ENCODE measurements at regions not wholly inside any gene's neighbourhood (a gene's known extent, or its start where the extent isn't known, plus 50 kb on each side); places are given as distances from the start of the nearest gene placed in this dataset.
"Not testable (repeated sequence)": the region's sequence is repeated elsewhere in the genome, so short reads cannot be mapped to it uniquely, and the experiment has no call there.

DNA sequence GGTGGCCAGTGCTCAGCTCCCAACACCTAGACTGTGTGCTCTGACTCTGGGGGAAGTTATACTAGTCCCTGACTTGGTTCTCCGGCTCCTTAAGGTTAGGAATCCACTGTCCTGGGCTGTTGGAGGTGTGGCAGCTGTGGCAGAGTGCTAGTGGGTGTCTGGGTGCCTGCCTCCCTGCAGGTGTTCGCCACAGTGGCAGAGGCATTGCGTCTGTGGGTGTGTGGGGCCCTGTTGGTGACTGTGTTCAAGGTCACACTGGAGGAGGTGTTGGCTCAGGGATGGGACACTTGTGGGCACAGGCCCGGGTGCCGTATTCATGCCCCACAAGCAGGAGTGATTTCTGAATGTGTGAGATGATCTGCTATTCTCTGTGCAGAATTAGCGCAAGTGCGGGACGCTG lies 467.4 kb downstream of the TMEM121 start:
- no peak for DNase-seq

DNA sequence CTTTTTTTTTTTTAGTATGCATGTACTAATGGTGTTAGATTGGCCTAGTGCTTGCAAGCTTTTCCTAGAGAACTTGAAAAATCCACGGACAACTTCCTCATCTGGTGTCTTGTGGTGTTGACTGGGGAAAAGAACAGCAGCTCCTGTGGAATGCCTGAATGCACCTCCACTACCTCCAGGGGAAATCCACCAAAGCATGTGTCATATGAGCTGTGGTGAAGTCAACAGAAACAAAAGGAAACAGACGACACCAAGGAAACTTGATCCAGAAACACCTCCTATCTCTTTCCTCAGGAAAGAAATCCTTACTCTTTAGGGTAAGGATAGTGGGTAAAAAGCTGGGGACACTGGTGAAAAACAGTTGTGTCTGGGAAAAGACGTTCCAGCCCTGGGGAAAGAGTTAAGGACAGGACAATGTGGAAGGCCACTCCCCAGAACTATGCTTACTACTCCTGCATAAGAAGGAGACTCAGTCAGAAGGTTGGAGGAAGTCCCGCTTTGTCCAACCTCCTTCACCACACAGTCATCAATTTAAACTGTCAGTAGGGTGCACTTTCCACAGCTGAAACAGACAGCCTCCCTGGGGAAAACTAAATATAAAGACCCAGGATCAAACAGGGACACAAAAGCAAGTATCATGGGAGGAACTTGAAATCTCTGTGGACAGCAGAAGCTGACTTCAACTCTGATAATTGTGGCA lies 468.8 kb downstream of the TMEM121 start:
- DNase-seq = not testable (repeated sequence)

DNA sequence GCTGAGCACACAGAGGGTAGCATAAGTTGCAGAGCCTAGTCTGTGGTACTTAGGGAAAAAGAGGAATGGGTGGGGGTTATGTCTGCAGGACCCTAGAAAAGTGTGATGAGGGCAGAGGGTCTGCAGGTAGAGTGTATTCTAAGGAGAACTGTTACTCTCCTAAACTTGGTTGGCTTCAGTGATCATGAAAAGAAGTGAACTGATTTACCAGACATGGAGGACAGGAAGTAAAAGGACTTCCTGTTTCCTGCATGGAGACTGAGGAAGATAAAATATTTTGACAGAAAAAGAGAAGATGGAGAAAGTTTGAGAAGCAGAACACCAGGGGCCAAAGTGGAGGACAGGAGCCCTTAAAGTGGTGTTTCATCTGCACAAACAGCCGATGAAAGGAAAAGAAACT lies 472.2 kb downstream of the TMEM121 start:
- DNase-seq = not testable (repeated sequence)

DNA sequence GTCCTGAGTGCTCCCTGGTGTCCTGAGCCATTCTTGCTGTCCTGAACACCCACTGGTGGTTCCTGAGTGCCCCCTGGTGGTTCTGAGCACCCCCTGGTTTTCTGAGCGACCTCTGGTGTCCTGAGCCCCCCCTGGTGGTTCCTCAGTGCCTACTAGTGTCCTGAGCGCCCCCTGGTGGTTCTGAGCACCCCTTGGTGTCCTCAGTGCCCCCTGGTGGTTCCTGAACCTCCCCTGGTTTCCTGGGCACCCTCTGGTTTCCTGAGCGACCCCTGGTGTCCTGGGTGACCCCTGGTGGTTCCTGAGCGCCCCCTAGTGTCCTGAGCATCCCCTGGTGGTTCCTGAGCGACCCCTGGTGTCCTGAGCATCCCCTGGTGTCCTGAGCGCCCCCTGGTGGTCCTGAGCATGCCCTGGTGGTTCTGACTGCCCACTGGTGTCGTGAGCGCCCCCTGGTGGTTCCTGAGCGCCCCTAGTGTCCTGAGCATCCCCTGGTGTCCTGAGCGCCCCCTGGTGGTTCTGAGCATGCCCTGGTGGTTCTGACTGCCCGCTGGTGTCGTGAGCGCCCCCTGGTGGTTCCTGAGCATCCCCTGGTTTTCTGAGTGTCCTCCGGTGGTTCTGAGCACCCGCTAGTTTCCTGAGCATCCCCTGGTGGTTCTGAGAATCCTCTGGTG lies 473.1 kb downstream of the TMEM121 start:
- DNase-seq = peak; percentile 86

DNA sequence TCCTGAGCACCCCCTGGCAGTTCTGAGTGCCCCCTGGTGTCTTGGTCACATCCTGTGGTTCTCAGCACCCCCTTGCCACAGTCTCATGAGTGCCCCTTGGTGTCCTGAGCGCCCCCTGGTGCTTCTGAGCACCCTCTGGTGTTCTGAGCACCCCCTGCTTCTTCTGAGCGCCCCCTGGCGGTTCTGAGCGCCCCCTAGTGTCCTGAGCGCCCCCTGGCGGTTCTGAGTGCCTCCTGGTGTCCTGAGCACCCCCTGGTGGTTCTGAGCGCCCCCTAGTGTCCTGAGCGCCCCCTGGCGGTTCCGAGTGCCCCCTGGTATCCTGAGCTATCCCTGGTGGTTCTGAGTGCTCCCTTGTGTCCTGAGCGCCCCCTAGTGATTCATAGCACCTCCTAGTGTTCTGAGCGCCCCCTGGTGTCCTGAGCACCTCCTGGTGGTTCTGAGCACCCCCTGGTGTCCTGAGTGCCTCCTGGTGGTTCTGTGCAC lies 473.7 kb downstream of the TMEM121 start:
- not testable (repeated sequence) for DNase-seq

DNA sequence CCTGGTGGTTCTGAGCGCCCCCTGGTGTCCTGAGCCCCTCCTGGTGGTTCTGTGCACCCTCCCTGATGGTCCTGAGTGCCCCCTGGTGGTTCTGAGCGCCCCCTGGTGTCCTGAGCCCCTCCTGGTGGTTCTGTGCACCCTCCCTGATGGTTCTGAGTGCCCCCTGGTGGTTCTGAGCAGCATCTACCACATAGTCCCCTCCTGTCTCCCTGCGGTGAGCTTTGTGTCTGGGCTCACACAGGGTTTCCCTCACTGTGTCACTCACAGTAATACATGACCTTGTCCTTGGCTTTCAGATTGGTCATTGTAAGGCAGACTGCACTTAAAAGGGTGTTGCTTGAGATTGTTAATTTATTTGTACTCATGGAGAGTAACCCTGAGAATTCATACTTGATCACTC lies 474.9 kb downstream of the TMEM121 start:
- DNase-seq = peak; percentile 45

DNA sequence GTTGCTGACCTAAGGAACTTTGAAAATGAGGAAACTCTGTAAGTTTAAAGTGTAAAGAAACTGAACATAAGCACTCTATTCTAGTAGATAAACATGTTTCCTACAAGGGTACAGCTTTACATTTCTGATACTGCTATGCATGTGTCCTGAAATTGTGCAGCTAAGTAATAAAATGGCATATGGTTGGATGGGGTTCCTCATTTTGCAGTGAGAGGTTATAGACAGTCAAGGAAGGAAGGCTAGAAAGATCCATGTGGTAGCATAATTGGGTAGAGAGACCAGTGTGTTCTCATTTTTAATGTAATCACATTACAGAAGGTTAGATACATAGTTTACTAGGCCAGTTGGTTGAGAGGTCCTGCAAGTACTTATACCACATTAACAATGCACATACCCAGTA lies 477.0 kb downstream of the TMEM121 start:
- DNase-seq = no peak

DNA sequence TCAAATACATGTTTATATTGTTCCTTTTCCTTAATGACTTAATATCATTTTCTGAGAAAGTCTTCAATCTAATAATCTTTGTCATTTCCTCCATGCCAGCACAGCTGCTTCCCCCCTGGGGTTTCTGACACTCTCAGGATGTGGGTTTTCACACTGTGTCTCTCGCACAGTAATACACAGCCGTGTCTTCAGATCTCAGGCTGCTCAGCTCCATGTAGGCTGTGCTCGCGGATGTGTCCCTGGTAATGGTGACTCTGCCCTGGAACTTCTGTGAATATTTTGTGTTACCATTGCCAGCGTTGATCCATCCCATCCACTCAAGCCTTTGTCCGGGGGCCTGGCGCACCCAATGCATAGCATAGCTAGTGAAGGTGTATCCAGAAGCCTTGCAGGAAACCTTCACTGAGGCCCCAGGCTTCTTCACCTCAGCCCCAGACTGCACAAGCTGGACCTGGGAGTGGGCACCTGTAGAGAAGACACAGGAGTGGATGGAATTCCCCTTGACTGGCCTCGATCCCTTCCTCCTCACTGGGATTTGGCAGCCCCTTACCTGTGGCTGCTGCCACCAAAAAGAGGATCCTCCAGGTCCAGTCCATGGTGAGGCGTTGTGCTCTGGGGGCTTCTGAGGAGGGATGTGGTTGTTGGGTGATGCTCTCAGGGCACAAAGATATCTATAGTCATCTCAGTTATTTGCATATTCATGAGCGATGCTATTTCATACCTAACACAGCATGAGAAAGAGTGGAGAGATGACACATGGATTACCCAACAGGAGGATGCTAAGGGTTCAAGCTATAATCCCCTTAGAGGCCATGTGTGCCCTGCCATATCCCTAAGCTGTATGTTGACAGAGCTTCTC lies 478.8 kb downstream of the TMEM121 start:
- peak; percentile 75 for DNase-seq

DNA sequence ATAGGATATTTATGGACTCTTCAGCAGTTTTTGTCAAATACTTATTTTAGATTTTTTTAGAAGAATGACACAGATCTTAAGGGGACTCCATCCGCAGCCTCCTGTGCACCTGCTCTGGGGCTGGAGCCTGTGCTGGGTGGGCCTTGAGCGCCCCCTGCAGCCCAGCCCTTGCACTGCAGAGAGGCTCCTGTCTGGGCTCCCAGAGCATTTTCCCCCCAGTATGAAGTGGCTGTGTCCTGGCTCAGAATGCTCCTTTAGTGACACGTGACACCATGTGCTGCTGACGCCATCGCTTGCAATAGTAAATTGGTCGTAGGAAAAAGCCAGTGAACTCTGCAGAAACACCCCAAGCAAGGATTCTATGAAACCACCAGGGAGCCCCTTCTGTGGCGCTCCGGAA lies 479.7 kb downstream of the TMEM121 start:
- DNase-seq = peak; percentile 66

DNA sequence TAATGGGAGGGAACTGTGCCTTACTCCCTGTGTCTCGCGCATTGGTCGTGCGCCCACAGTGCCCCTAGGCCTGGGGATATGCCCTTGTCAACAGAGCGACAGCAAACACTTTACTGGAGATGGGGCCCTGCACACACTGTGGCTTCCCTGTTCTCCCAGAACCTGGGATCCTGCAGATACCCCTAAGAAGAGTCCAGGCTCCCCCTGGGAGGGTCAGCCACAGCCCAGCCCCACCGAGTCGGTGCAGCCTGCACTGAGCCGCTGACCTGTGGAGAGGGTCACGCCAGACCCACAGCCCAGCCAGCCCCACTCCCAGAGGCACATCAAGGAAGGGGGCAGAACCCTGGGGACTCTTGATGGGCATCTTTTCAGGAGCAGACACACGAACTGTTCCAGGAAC lies 480.3 kb downstream of the TMEM121 start:
- not testable (repeated sequence) for DNase-seq

DNA sequence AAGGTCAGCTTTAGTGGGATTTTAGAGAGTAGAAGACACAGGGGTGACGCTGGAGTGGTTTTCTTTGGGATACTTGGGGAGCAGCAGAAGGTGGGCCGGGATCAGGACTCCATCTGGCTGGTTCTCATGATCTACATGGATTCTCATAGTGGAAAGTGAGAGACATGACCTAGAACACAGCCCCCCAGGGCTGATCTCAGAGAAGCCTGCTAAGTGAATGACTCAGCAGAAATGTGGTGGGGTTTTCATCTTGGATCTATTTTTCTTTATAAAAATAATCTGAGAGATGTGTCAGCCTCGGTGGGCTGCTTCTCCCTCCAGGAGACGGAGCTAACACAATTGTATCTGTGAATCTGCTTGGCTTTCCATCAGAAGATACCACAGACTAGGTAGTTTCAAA lies 484.4 kb downstream of the TMEM121 start:
- DNase-seq = no peak

DNA sequence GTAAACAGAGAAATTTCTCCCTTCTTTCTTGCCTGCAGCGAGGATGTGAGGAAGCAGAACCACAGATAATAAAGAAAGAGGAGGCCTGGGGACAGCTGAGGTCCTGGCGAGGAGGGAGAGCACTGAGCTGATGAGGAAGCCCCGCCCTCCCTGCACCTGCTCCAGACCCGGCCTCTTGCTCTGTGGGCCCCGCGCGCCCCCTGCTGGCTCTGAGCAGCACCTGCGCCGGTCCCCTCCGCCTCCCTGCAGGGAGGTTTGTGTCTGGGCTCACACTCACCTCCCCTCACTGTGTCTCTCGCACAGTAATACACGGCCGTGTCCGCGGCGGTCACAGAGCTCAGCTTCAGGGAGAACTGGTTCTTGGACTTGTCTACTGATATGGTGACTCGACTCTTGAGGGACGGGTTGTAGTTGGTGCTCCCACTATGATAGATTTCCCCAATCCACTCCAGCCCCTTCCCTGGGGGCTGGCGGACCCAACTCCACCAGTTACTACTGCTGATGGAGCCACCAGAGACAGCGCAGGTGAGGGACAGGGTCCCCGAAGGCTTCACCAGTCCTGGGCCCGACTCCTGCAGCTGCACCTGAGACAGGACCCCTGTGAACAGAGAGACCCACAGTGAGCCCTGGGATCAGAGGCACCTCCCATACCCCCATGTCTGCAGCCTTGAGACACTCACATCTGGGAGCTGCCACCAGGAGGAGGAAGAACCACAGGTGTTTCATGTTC lies 485.4 kb downstream of the TMEM121 start:
- peak; percentile 77 for DNase-seq

DNA sequence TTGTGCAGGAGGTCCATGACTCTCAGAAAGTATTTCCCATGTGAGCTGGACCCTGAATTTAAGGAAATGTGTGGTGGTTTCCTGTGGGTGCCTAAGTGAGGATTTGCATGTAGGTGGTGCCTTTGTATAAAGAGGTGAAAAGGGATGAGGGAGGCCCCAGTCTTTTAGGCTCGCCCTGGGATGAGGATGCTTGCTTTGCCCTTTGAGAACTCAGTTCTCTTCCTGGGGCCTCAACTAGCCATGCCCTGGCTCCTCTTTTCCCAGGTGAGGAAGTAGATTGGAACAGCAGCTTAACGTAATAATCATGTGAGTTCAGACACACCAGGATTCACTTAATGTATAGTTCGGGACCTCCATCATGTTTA lies 486.0 kb downstream of the TMEM121 start:
- DNase-seq = not testable (repeated sequence)

DNA sequence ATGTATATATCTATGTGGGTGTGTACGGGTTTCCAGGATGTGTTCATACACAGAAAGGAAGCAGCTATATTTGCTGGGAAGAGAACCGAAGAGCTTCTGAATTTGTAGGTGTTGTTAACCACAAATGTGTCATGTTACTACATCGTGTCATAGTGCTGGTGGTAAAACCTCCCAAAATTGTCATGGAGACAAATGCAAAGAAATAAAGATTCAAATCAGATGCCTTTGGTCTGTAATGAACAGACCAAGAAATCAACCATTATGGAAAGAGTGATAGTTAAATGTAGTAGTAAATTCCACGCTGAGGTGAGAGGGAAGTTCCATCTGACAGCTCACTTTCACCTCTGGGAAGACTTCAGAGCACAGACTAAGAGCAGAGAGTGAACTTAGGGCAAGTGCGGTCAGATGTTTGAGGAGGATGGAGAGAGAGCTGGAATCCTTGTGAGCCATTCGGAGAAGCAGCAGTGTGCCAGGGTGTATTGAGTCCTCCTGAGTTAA lies 487.5 kb downstream of the TMEM121 start:
- DNase-seq = peak; percentile 42

DNA sequence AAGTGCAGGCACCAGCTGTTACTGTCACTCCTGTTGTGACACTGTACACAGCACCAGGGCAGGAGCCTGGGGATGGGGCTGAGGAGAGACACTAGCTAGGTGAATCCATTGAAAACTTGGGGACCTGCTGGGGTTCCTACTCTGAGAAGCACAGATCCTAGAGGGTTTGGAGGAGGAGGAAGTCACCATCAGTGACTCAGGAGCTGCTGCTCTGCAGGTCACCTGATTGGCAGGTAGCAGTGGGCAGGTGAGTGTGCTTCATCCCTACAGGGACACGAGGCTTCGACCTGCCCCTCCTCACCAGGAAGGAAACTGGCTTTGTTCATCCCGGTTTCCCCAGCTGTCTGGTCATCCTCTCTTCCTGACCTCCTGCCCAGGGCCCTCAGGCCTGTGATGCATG lies 491.6 kb downstream of the TMEM121 start:
- DNase-seq = not testable (repeated sequence)

DNA sequence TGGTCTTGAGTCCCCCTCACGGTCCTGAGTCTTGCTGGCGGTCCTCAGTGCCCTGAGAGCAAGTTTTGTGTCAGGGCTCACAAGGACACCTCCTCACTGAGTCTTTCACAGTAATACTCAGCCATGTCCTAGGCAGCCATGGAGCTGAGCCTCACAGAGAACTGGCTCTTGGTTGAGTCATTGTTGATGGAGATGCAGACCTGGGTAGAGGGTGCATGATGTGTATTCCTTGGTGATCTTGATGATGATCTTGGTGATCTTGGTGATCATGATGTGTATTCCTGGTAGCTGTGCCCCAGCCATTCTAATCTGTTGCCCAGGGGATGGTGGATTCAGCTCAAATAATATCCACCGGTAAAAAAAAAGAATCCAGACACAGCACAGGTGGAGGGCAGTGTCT lies 495.4 kb downstream of the TMEM121 start:
- DNase-seq = no peak

DNA sequence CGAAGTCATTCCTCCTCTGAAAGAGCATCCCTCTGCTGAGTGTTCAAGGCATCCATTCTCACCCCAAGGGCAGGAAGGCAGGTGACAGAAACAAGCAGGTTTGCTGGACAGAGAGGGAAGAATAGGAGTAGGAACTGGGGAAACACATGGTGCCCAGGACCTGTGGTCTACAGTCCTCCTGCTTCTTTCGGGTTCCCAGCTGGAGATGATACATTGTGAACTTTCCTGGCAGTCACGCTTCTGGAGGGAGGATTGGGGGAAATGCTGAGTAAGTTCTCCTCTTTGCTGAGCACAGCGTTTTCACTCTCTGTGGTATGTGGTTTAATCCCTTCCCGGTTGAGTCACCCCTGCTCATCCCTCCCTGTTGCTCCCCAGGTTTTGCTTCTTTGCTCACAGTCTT lies 496.3 kb downstream of the TMEM121 start:
- DNase-seq = not testable (repeated sequence)

DNA sequence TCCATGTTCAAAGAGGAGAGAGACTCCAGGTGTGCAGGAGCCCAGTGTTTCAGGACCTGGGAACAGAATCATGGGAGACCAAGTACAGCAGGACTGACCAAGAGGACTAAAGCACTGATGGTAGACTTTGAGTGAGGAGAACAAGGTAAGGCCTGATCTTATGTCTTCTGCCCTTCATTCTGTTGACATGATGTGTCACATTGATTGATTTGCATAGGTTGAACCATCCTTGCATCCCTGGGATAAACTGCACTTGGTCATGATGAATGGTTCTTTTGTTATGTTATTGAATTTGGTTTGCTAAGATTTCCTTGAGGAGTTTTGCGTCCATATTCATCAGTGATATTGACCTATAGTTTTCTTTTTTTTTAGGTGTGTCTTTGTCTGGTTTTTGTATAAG lies 497.0 kb downstream of the TMEM121 start:
- DNase-seq = no peak

DNA sequence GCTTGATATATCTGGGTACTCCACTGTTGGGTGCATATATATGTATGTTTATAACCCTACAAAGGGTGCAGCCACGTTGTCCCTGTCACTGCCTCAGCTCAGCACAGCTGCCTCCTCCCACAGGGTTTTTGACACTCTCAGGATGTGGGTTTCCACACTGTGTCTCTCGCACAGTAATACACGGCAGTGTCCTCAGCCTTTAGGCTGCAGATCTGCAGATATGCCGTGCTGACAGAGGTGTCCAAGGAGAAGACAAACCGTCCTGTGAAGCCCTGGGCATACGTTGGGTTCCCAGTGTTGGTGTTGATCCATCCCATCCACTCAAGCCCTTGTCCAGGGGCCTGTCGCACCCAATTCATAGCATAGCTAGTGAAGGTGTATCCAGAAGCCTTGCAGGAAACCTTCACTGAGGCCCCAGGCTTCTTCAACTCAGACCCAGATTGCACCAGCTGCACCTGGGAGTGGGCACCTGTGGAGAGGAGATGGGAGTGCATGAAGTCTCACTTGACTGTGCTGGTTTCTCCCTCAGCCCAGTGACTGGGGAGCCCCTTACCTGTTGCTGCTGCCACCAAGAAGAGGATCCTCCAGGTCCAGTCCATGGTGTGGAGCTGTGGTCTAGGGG lies 498.7 kb downstream of the TMEM121 start:
- DNase-seq = peak; percentile 21

DNA sequence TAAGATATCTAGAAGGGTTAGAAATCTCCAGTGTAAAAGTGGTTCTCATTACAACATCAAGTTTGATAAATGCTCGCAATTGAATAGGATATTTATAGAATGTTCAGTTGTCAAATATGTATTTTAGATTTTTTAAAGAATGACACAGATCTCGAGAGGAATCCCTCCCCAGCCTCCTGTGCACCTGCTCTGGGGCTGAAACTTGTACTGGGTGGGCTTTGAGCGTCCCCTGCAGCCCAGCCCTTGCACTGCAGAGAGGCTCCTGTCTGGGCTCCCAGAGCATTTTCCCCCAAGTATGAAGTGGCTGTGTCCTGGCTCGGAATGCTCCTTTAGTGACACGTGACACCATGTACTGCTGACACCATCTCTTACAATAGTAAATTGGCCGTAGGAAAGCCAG lies 499.6 kb downstream of the TMEM121 start:
- no peak for DNase-seq

DNA sequence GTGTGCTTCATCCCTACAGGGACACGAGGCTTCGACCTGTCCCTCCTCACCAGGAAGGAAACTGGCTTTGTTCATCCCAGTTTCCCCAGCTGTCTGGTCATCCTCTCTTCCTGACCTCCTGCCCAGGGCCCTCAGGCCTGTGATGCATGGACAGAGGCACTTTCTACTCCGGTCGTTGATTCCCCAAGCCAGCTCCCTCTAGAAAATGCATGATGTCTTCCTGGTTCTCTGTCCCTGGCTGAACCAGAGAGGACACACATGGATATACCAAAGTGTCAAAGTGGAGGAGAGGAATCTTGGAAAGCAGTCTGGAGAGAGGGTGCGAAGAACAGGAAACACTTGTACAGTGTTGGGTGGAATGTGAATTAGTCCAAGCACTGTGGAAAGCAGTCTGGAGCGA lies 501.4 kb downstream of the TMEM121 start:
- DNase-seq = not testable (repeated sequence)

DNA sequence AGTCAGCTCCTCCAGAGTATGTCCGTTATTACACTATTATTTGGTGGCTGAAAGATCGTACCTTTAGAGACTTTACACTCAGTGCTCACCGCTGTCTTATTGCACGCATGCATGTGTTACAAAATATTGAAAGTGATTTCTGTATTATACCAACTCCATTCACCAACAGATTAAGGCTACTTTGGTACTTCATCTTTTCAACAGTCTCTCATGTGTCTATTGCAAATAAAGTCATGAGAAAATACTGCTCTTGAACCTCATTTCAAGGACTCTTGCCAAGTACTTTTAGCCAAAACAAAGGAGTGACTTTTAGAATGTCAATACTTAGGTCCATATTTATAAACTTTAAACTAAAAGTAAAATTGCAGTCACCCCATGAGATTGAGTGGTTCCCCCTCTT lies 503.6 kb downstream of the TMEM121 start:
- no peak for DNase-seq
